GM12878 (cell line): ENCODE measurements at regions not wholly inside any gene's neighbourhood (a gene's known extent, or its start where the extent isn't known, plus 50 kb on each side); places are given as distances from the start of the nearest gene placed in this dataset.

Experiments used
- ATAC-seq: fragments of 200-7000 bp; cut with Tn5 transposase; 3 replicates; pipeline ENCODE4 v1.9.1; 2020; ENCODE audit warnings: mild to moderate bottlenecking, moderate library complexity
- BruUV-seq: library from RNA; stranded (reverse); fragments of 400-500 nt; replicated peaks from 2 replicates; lab custom pipeline; 2021; lab: Mats Ljungman, UMichigan
- CTCF ChIA-PET: fragments of 300-600 bp; sonication (Branson Sonifier 250); formaldehyde crosslinking; extraction: SDS; loops from one replicate; lab custom pipeline; 2021; ENCODE audit warnings: inconsistent platforms; lab: Yijun Ruan, JAX
- POLR2A ChIA-PET: fragments of 350-600 bp; formaldehyde crosslinking; extraction: SDS; loops from one replicate; lab custom pipeline; 2021; ENCODE audit warnings: inconsistent platforms; lab: Charles Lee
- RAD21 ChIA-PET: fragments of 300-600 bp; sonication (Branson Sonifier 250); formaldehyde crosslinking; loops from one replicate; lab custom pipeline; 2023; ENCODE audit warnings: antibody characterized with exemption; ENCODE audit not compliant: unreplicated experiment; lab: Charles Lee
- SMC1A ChIA-PET: fragments of 300-600 bp; sonication (Branson Sonifier 250); formaldehyde crosslinking; loops from one replicate; lab custom pipeline; 2023; ENCODE audit not compliant: unreplicated experiment, uncharacterized antibody; lab: Charles Lee
- DNase-seq: peaks from one replicate; pipeline ENCODE4 v3.0.0-alpha.2; 2011; ENCODE audit warnings: low read depth, low spot score
- FAIRE-seq: peaks from 3 replicates; lab custom pipeline; 2011; peaks lifted over from hg19 to GRCh38; lab: Jason Lieb, UNC
- H2AFZ ChIP-seq: 2 replicates; pipeline ENCODE4 v1.6.0; 2011; ENCODE audit warnings: low read depth, low read length, control low read depth; ENCODE audit not compliant: control insufficient read depth
- H3K27ac ChIP-seq: 2 replicates; pipeline ENCODE4 v1.5.1; 2011; ENCODE audit warnings: control low read depth; ENCODE audit not compliant: control insufficient read depth, insufficient read depth
- H3K27me3 ChIP-seq, 2 experiments: replicated peaks in 1 of 2; 2 replicates each; pipeline versions ENCODE4 v1.6.0 to v1.6.1; 2011; ENCODE audit warnings: low read length in 1 of 2; ENCODE audit not compliant: control insufficient read depth in 2 of 2, insufficient read depth in 2 of 2
- H3K36me3 ChIP-seq, 2 experiments: 2 replicates each; pipeline ENCODE4 v1.5.1; 2011; ENCODE audit warnings: low read length in 1 of 2; ENCODE audit not compliant: control insufficient read depth in 2 of 2, insufficient read depth in 2 of 2
- H3K4me1 ChIP-seq: 2 replicates; pipeline ENCODE4 v1.6.1; 2011; ENCODE audit warnings: mild to moderate bottlenecking, low read length, moderate library complexity, mixed read lengths; ENCODE audit not compliant: control insufficient read depth, insufficient read depth
- H3K4me2 ChIP-seq: 2 replicates; pipeline ENCODE4 v1.6.0; 2011; ENCODE audit warnings: control low read depth; ENCODE audit not compliant: control insufficient read depth, insufficient read depth
- H3K4me3 ChIP-seq: fragments of 200-600 bp; sonication (generic); 2 replicates; pipeline ENCODE4 v1.5.1; 2016
- H3K79me2 ChIP-seq: 2 replicates; pipeline ENCODE4 v1.6.0; 2011; ENCODE audit warnings: low read length; ENCODE audit not compliant: control insufficient read depth, insufficient read depth
- H3K9ac ChIP-seq: 2 replicates; pipeline ENCODE4 v1.8.0; 2011; ENCODE audit warnings: low read length, control low read depth, mixed read lengths; ENCODE audit not compliant: control insufficient read depth, insufficient read depth
- H3K9me3 ChIP-seq: replicated peaks from 3 replicates; pipeline ENCODE4 v1.5.1; 2011; ENCODE audit warnings: mild to moderate bottlenecking, low read length; ENCODE audit not compliant: control insufficient read depth, insufficient read depth
- H4K20me1 ChIP-seq: 2 replicates; pipeline ENCODE4 v1.6.0; 2011; ENCODE audit not compliant: control insufficient read depth, insufficient read depth
- CHD1 ChIP-seq: IDR thresholded peaks from 2 replicates; pipeline ENCODE4 v1.6.1; 2012; ENCODE audit warnings: low read depth, low read length, improper control_type of control experiment
- GABPA ChIP-seq: IDR thresholded peaks from 2 replicates; pipeline ENCODE4 v1.6.1; 2014; ENCODE audit warnings: antibody characterized with exemption, low read depth, mild to moderate bottlenecking, inconsistent platforms
- NR2F1 ChIP-seq: fragments of 450-650 bp; conservative IDR thresholded peaks from 2 replicates; pipeline ENCODE4 v1.6.1; 2017; ENCODE audit warnings: mild to moderate bottlenecking
- SPI1 ChIP-seq: IDR thresholded peaks from 2 replicates; pipeline ENCODE4 v1.6.1; 2011; ENCODE audit warnings: low read depth, mild to moderate bottlenecking, low read length, moderate library complexity, borderline replicate concordance; ENCODE audit not compliant: insufficient read depth
- ZNF207 ChIP-seq: fragments of 450-650 bp; IDR thresholded peaks from 2 replicates; pipeline ENCODE4 v1.6.1; 2014; ENCODE audit warnings: antibody characterized with exemption, mild to moderate bottlenecking, borderline replicate concordance
- ZNF384 ChIP-seq: IDR thresholded peaks from 2 replicates; pipeline ENCODE4 v1.6.1; 2012; ENCODE audit warnings: low read depth, mild to moderate bottlenecking, low read length, improper control_type of control experiment, borderline replicate concordance
- WGBS: methylation state at CpG from one replicate; pipeline ENCODE4 v1.1.6; 2016; ENCODE audit warnings: low lambda C conversion rate; ENCODE audit not compliant: insufficient replicate concordance, insufficient coverage; ENCODE audit errors: missing lambda C conversion rate; 5-methylcytosine and 5-hydroxymethylcytosine counted together
- in situ Hi-C: fragments of 300-500 bp; cut with MboI; formaldehyde crosslinking; loops from 9 replicates; pipeline ENCODE4 v1.14.3; 2018; ENCODE audit warnings: mixed read lengths
- intact Hi-C: fragments of 100-400 bp; cut with micrococcal nuclease; formaldehyde crosslinking; loops from one replicate; pipeline ENCODE4 v1.14.2; 2022; ENCODE audit not compliant: unreplicated experiment

DNA sequence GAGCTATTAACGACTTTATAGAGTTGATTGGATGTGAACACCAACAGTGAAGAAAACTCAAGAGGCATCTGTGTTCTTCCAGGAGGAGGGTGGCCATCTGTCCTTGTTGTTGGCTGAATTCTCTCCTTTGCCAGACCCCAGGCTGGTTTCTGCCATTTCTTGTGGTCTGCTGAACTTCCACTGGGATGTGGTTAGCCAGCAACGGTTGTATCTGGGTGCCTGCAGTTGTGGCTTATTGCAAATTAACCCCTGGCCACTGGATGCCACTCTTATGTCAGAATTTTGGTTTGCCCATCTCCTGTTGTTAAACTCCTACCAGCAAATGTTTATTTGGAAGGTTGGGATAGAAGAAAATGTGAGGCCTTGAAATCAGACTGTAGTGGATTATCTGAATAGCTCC, 163.6 kb upstream of the TBC1D5 start:
- intact Hi-C loops: no loop called here
- no peak for FAIRE-seq
- POLR2A ChIA-PET: no interaction called here

DNA sequence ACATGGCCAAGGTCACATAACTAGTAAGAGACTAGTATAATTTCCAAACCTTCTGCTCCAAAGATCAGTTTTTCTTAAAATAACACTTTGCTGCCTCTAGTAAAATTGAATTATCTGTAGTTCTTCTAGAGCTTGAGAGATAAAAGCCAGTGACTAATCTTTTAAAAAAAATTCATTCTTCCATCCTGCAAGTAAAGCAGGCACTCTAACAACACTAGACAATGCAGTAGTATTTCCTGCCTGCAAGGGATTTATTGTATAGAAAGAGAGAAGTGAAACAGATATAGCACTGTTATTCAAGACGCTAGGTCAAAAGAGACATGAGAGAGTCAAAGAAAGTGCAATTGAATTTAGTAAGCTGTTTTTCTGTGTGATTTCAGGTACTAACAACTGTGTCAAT, 159.5 kb upstream of the TBC1D5 start:
- ChIA-PET RAD21 (interaction anchor here (1.2 to 1.8 kb wide), 2 partner anchors 225 to 395 kb away, joined by 3 to 7 read pairs; no protein-coding TSS in a partner anchor), POLR2A (interaction anchor here (0.7 kb wide), 1 partner anchor 224 kb away, joined by 3 read pairs; no protein-coding TSS in a partner anchor), SMC1A (interaction anchor here (0.7 kb wide), 2 partner anchors 199 to 225 kb away, joined by 3 read pairs; no protein-coding TSS in a partner anchor), CTCF (interaction anchor here (0.6 to 1.7 kb wide), 3 partner anchors 225 to 837 kb away, joined by 3 to 5 read pairs (median 4); no protein-coding TSS in a partner anchor)
- no peak overlapping the region for H2AFZ ChIP-seq
- H3K79me2 ChIP-seq: no peaks in the 10 kb centered on the region
- intact Hi-C loops (no loop called here), in situ Hi-C loops (no loop called here)
- H3K4me2 ChIP-seq: no peak overlapping the region
- no TSS peak for BruUV-seq
- DNase-seq: no peak
- no peaks in the 10 kb centered on the region for H3K36me3 ChIP-seq
- WGBS: 0% methylated on average over 1 of the region's 1 CpG
- H3K27me3 ChIP-seq: no peaks in the 10 kb centered on the region
- no peak overlapping the region for H3K4me3 ChIP-seq
- ATAC-seq: peak; percentile 86
- H3K4me1 ChIP-seq: peaks cover 2% of the 10 kb centered on the region
- no peak for TF ChIP-seq ZNF207
- TF ChIP-seq SPI1: peak; percentile 63; the same call in 1 of the 2 replicates
- 0 out of 2 replicates have a peak, but pooled peaks have one; percentile 14 for TF ChIP-seq NR2F1
- TF ChIP-seq ZNF384: peak; percentile 34; the same call in 1 of the 2 replicates
- peak; percentile 62 for FAIRE-seq
- H4K20me1 ChIP-seq: no peaks in the 10 kb centered on the region
- H3K9me3 ChIP-seq: peaks cover 2% of the 10 kb centered on the region; the same call in 2 of the 3 replicates
- H3K27ac ChIP-seq: no peak overlapping the region
- H3K9ac ChIP-seq: no peak overlapping the region

More for the DNA sequence above, 163.6 kb upstream of the TBC1D5 start:
- H4K20me1 ChIP-seq: no peaks in the 10 kb centered on the region
- no peak overlapping the region for H3K4me3 ChIP-seq
- ATAC-seq: no peak
- no peaks in the 10 kb centered on the region for H3K79me2 ChIP-seq
- H3K4me1 ChIP-seq: peaks cover 2% of the 10 kb centered on the region
- no peaks in the 10 kb centered on the region; a peak in 1 of 4 replicates for H3K27me3 ChIP-seq
- 9% methylated on average over 2 of the region's 2 CpGs for WGBS
- H3K36me3 ChIP-seq: no peaks in the 10 kb centered on the region
- H3K27ac ChIP-seq: no peak overlapping the region
- H3K9ac ChIP-seq: no peak overlapping the region
- no peak overlapping the region for H2AFZ ChIP-seq
- RAD21 ChIA-PET: interaction anchor here (1.4 kb wide), 1 partner anchor 220 kb away, joined by 3 read pairs; no protein-coding TSS in a partner anchor
- no TSS peak for BruUV-seq
- no peaks in the 10 kb centered on the region for H3K9me3 ChIP-seq
- CTCF ChIA-PET: interaction anchor here (1.1 to 1.7 kb wide), 2 partner anchors 11 to 386 kb away, joined by 3 to 6 read pairs; no protein-coding TSS in a partner anchor
- TF ChIP-seq CHD1: no peak
- TF ChIP-seq GABPA: no peak
- no peak overlapping the region for H3K4me2 ChIP-seq
- SMC1A ChIA-PET: interaction anchor here (0.6 to 1.4 kb wide), 3 partner anchors 12 to 528 kb away, joined by 3 to 5 read pairs (median 3); no protein-coding TSS in a partner anchor
- DNase-seq: no peak
- in situ Hi-C loops: no loop called here
